HEK293 (cell line): ENCODE measurements at regions not wholly inside any gene's neighbourhood (a gene's known extent, or its start where the extent isn't known, plus 50 kb on each side); places are given as distances from the start of the nearest gene placed in this dataset.

Experiments used
- CTCF ChIA-PET: fragments of 350-600 bp; formaldehyde crosslinking; extraction: SDS; loops from one replicate; lab custom pipeline; 2021; ENCODE audit warnings: antibody characterized with exemption; lab: Yijun Ruan, JAX
- POLR2A ChIA-PET: fragments of 300-600 bp; formaldehyde crosslinking; extraction: SDS; loops from one replicate; lab custom pipeline; 2020; ENCODE audit warnings: antibody characterized with exemption, inconsistent platforms; lab: Yijun Ruan, JAX
- H3K27ac ChIP-seq: fragments of 200-500 bp; sonication (Bioruptor generic); 2 replicates; pipeline ENCODE4 v1.5.1; 2014; ENCODE audit warnings: low read depth, low read length, control low read depth, inconsistent platforms; ENCODE audit errors: extremely low read depth
- H3K36me3 ChIP-seq, 2 experiments: fragments of 200-500 bp in 1 of 2; sonication (Bioruptor generic) in 1 of 2; 1 replicate in 1 of 2; 2 replicates in 1 of 2; pipeline ENCODE4 v1.5.1; 2014 to 2017; ENCODE audit warnings: inconsistent platforms in 2 of 2, low read length in 2 of 2; ENCODE audit not compliant: control insufficient read depth in 2 of 2, insufficient read depth in 1 of 2
- H3K4me1 ChIP-seq: fragments of 200-500 bp; sonication (Bioruptor generic); 2 replicates; pipeline ENCODE4 v1.5.1; 2014; ENCODE audit warnings: mild to moderate bottlenecking, low read length, inconsistent platforms; ENCODE audit not compliant: control insufficient read depth, insufficient read depth
- H3K4me3 ChIP-seq: 2 replicates; pipeline ENCODE4 v1.5.1; 2011; ENCODE audit warnings: low read depth, mild to moderate bottlenecking, control low read depth, low read length, moderate library complexity
- H3K9me3 ChIP-seq: fragments of 200-500 bp; sonication (Bioruptor generic); 2 replicates; pipeline ENCODE4 v1.5.1; 2014; ENCODE audit warnings: low read depth, low read length, inconsistent platforms; ENCODE audit not compliant: control insufficient read depth, insufficient read depth
- BCL11A ChIP-seq: fragments of 450-650 bp; formaldehyde crosslinking; IDR thresholded peaks from 2 replicates; pipeline ENCODE4 v1.5.1; 2016; ENCODE audit warnings: low read depth, missing biosample characterization, missing genetic modification characterization
- GFI1B ChIP-seq: fragments of 450-650 bp; formaldehyde crosslinking; IDR thresholded peaks from 2 replicates; pipeline ENCODE4 v1.5.1; 2016; ENCODE audit warnings: missing biosample characterization, missing genetic modification characterization
- GLI2 ChIP-seq: fragments of 450-650 bp; formaldehyde crosslinking; IDR thresholded peaks from 2 replicates; pipeline ENCODE4; 2017; ENCODE audit warnings: missing biosample characterization, missing genetic modification characterization, low read depth, borderline replicate concordance
- GLIS2 ChIP-seq: fragments of 450-650 bp; formaldehyde crosslinking; IDR thresholded peaks from 2 replicates; pipeline ENCODE4 v1.5.1; 2016; ENCODE audit warnings: missing biosample characterization, missing genetic modification characterization
- OVOL3 ChIP-seq: fragments of 450-650 bp; formaldehyde crosslinking; IDR thresholded peaks from 2 replicates; pipeline ENCODE4 v1.5.1; 2016; ENCODE audit warnings: missing biosample characterization, missing genetic modification characterization
- PATZ1 ChIP-seq: fragments of 450-650 bp; formaldehyde crosslinking; IDR thresholded peaks from 2 replicates; pipeline ENCODE4 v1.5.1; 2016; ENCODE audit warnings: missing biosample characterization, missing genetic modification characterization
- TSHZ1 ChIP-seq: fragments of 450-650 bp; formaldehyde crosslinking; IDR thresholded peaks from 2 replicates; pipeline ENCODE4 v1.5.1; 2016; ENCODE audit warnings: missing biosample characterization, missing genetic modification characterization, borderline replicate concordance
- ZFP3 ChIP-seq: fragments of 450-650 bp; formaldehyde crosslinking; IDR thresholded peaks from 2 replicates; pipeline ENCODE4 v1.5.1; 2016; ENCODE audit warnings: low read depth, missing biosample characterization, missing genetic modification characterization
- ZFP37 ChIP-seq: fragments of 450-650 bp; formaldehyde crosslinking; IDR thresholded peaks from 2 replicates; pipeline ENCODE4 v1.5.1; 2016; ENCODE audit warnings: missing biosample characterization, missing genetic modification characterization
- ZNF157 ChIP-seq: fragments of 450-650 bp; formaldehyde crosslinking; IDR thresholded peaks from 2 replicates; pipeline ENCODE4 v1.5.1; 2016; ENCODE audit warnings: missing biosample characterization, missing genetic modification characterization
- ZNF169 ChIP-seq: fragments of 450-650 bp; formaldehyde crosslinking; IDR thresholded peaks from 2 replicates; pipeline ENCODE4 v1.5.1; 2016; ENCODE audit warnings: missing biosample characterization, missing genetic modification characterization
- ZNF184 ChIP-seq: fragments of 450-650 bp; IDR thresholded peaks from 2 replicates; pipeline ENCODE4 v1.5.1; 2018; ENCODE audit warnings: missing biosample characterization, mild to moderate bottlenecking, missing genetic modification characterization
- ZNF202 ChIP-seq: fragments of 450-650 bp; formaldehyde crosslinking; IDR thresholded peaks from 2 replicates; pipeline ENCODE4 v1.5.1; 2016; ENCODE audit warnings: missing biosample characterization, missing genetic modification characterization, borderline replicate concordance
- ZNF449 ChIP-seq: fragments of 450-650 bp; formaldehyde crosslinking; IDR thresholded peaks from 2 replicates; pipeline ENCODE4 v1.5.1; 2017; ENCODE audit warnings: missing biosample characterization, mild to moderate bottlenecking, missing genetic modification characterization, moderate library complexity
- ZNF48 ChIP-seq: fragments of 450-650 bp; formaldehyde crosslinking; IDR thresholded peaks from 2 replicates; pipeline ENCODE4 v1.5.1; 2016; ENCODE audit warnings: missing biosample characterization, missing genetic modification characterization
- ZNF514 ChIP-seq: fragments of 450-650 bp; formaldehyde crosslinking; IDR thresholded peaks from 2 replicates; pipeline ENCODE4 v1.5.1; 2016; ENCODE audit warnings: missing biosample characterization, missing genetic modification characterization
- ZNF549 ChIP-seq: fragments of 450-650 bp; IDR thresholded peaks from 2 replicates; pipeline ENCODE4 v1.5.1; 2018; ENCODE audit warnings: missing biosample characterization, missing genetic modification characterization, mild to moderate bottlenecking, inconsistent platforms, moderate library complexity
- ZNF560 ChIP-seq: fragments of 450-650 bp; formaldehyde crosslinking; IDR thresholded peaks from 2 replicates; pipeline ENCODE4 v1.5.1; 2017; ENCODE audit warnings: missing biosample characterization, missing genetic modification characterization, borderline replicate concordance
- ZNF677 ChIP-seq: fragments of 450-650 bp; IDR thresholded peaks from 2 replicates; pipeline ENCODE4 v1.5.0; 2018; ENCODE audit warnings: missing biosample characterization, mild to moderate bottlenecking, missing genetic modification characterization, moderate library complexity
- ZNF776 ChIP-seq: fragments of 450-650 bp; formaldehyde crosslinking; IDR thresholded peaks from 2 replicates; pipeline ENCODE4 v1.5.0; 2017; ENCODE audit warnings: missing biosample characterization, missing genetic modification characterization, borderline replicate concordance
- ZNF777 ChIP-seq: fragments of 450-650 bp; formaldehyde crosslinking; IDR thresholded peaks from 2 replicates; pipeline ENCODE4 v1.5.1; 2017; ENCODE audit warnings: missing biosample characterization, missing genetic modification characterization, borderline replicate concordance

GRCh38 chr4:174084981-174085380 is 198.5 kb downstream of the FBXO8 start:
- Histone ChIP-seq H3K27ac (no peak overlapping the region), H3K36me3 (no peaks in the 10 kb centered on the region)
- TF ChIP-seq ZFP37 (tag by site-specific recombination) (no peak), ZNF677 (tag by site-specific recombination) (no peak), BCL11A (tag by site-specific recombination) (no peak), ZNF169 (tag by site-specific recombination) (no peak), ZNF202 (tag by site-specific recombination) (no peak), TSHZ1 (tag by site-specific recombination) (no peak), GFI1B (tag by site-specific recombination) (no peak), ZNF449 (tag by site-specific recombination) (no peak), ZNF184 (no peak), ZNF776 (no peak), ZNF514 (tag by site-specific recombination) (no peak), ZNF48 (tag by site-specific recombination) (no peak), OVOL3 (tag by site-specific recombination) (no peak), ZNF560 (tag by site-specific recombination) (no peak), ZNF777 (tag by site-specific recombination) (no peak), PATZ1 (tag by site-specific recombination) (no peak), GLIS2 (tag by site-specific recombination) (no peak), ZNF549 (no peak), ZFP3 (tag by site-specific recombination) (no peak), ZNF157 (tag by site-specific recombination) (no peak)
- TF ChIP-seq, all 188 proteins: peak for 0
- CTCF ChIA-PET: interaction anchor here (0.8 kb wide), 1 partner anchor 10 kb away, joined by 3 read pairs; no protein-coding TSS in a partner anchor
- Histone ChIP-seq H3K9me3 (no peaks in the 10 kb centered on the region), H3K4me3 (no peak overlapping the region), H3K4me1 (no peaks in the 10 kb centered on the region)
- POLR2A ChIA-PET: no interaction called here

- Histone ChIP-seq H3K4me1 (no peaks in the 10 kb centered on the region), H3K36me3 (no peaks in the 10 kb centered on the region), H3K9me3 (no peaks in the 10 kb centered on the region), H3K4me3 (no peak overlapping the region), H3K27ac (no peak overlapping the region)
- ChIA-PET POLR2A (no interaction called here), CTCF (no interaction called here)
- no peak for TF ChIP-seq GLI2 (tag by site-specific recombination)
Observed at GRCh38 chr4:174084542-174084941, 198.9 kb downstream of the FBXO8 start.
